ENCODE measurements at regions not wholly inside any gene's neighbourhood (a gene's known extent, or its start where the extent isn't known, plus 50 kb on each side); places are given as distances from the start of the nearest gene placed in this dataset.

DNA sequence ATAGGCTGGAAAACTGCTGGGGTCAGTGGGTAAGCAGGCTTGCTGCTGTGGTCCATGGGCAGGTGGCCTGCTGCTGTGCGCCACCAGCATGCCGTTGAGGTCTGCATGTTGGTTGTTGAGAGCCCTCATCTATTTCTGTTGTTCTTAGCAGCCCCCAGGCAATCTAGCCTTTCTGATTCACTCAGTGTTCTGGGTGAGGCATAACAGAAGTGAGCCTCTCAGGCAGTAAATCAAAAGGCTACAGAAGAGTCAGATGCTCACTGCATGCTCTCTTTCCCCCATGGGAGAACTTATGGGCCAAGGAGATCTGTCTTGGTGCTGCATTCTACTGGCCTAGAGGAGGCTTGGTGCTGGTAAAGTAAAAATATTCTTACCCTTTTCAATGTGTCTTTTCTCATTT, 67.8 kb upstream of the ATP10A start:
- Histone ChIP-seq H3K27ac (replicated peaks in 1 of 4) (no peak overlapping the region), H3K4me3 (no peak overlapping the region), H3K9me3 (peaks cover 0 to 5% (median 2%) of the 10 kb centered on the region in 4 donors), H3K27me3 (no peaks in the 10 kb centered on the region), H3K4me1 (peaks cover 0 to 23% (median 19%) of the 10 kb centered on the region in 4 donors), H3K36me3 (no peaks in the 10 kb centered on the region)
- intact Hi-C loops (cut with DNase I), result loop anchor here (5.0 kb wide), 3 partner anchors 69 to 424 kb away; partner anchors contain the start of gene ATP10A
- 82% methylated on average over 2 of the region's 2 CpGs for WGBS
- TF ChIP-seq POLR2AphosphoS5 (IDR thresholded peaks at IDR 0.05) (no peak), POLR2A (IDR thresholded peaks at IDR 0.05; ENCODE audit: low read depth) (no peak), EP300 (IDR thresholded peaks at IDR 0.05) (no peak)
- TF ChIP-seq, protein P1, sequence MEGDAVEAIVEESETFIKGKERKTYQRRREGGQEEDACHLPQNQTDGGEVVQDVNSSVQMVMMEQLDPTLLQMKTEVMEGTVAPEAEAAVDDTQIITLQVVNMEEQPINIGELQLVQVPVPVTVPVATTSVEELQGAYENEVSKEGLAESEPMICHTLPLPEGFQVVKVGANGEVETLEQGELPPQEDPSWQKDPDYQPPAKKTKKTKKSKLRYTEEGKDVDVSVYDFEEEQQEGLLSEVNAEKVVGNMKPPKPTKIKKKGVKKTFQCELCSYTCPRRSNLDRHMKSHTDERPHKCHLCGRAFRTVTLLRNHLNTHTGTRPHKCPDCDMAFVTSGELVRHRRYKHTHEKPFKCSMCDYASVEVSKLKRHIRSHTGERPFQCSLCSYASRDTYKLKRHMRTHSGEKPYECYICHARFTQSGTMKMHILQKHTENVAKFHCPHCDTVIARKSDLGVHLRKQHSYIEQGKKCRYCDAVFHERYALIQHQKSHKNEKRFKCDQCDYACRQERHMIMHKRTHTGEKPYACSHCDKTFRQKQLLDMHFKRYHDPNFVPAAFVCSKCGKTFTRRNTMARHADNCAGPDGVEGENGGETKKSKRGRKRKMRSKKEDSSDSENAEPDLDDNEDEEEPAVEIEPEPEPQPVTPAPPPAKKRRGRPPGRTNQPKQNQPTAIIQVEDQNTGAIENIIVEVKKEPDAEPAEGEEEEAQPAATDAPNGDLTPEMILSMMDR (IDR thresholded peaks at IDR 0.05), result no peak
- no peak for DNase-seq (ENCODE audit: extremely low spot score)

Small RNA genes lying in the stretch of these regions (small RNA-seq; reads per million reads assigned to genes)
- gene RF00554, result 0 reads per million in 3 donors
